GM23338 (cell line): ENCODE measurements at regions not wholly inside any gene's neighbourhood (a gene's known extent, or its start where the extent isn't known, plus 50 kb on each side); places are given as distances from the start of the nearest gene placed in this dataset.

Experiments used
- ATAC-seq: fragments of 200-7000 bp; cut with Tn5 transposase; 3 replicates; pipeline ENCODE4 v1.9.1; 2020
- DNase-seq: peaks from one replicate; pipeline ENCODE4 v3.0.0-alpha.2; 2015; ENCODE audit warnings: low spot score
- H2AFZ ChIP-seq: fragments of 200-600 bp; sonication (generic); 2 replicates; pipeline ENCODE4 v1.8.0; 2016; ENCODE audit warnings: antibody characterized with exemption, mild to moderate bottlenecking, moderate library complexity
- H3F3A ChIP-seq: fragments of 200-600 bp; sonication (generic); replicated peaks from 2 replicates; pipeline ENCODE4 v1.8.0; 2017; ENCODE audit warnings: antibody characterized with exemption, mixed run types, low read depth
- H3K27ac ChIP-seq: fragments of 200-600 bp; sonication (generic); 2 replicates; pipeline ENCODE4 v1.6.1; 2016; ENCODE audit warnings: low read depth
- H3K27me3 ChIP-seq: fragments of 200-600 bp; sonication (generic); 2 replicates; pipeline ENCODE4 v1.8.0; 2016; ENCODE audit warnings: mild to moderate bottlenecking, mixed run types, moderate library complexity; ENCODE audit not compliant: insufficient read depth
- H3K36me3 ChIP-seq: fragments of 200-600 bp; sonication (generic); 2 replicates; pipeline ENCODE4 v1.8.0; 2016; ENCODE audit warnings: mild to moderate bottlenecking; ENCODE audit not compliant: insufficient read depth
- H3K4me1 ChIP-seq: fragments of 200-600 bp; sonication (generic); 2 replicates; pipeline ENCODE4 v1.8.0; 2016; ENCODE audit warnings: mild to moderate bottlenecking, moderate library complexity; ENCODE audit not compliant: insufficient read depth
- H3K4me2 ChIP-seq: fragments of 200-600 bp; sonication (generic); 2 replicates; pipeline ENCODE4 v1.7.1; 2017; ENCODE audit warnings: mixed run types
- H3K4me3 ChIP-seq: fragments of 200-600 bp; sonication (generic); 2 replicates; pipeline ENCODE4 v1.6.1; 2016; ENCODE audit warnings: mixed run types
- H3K79me2 ChIP-seq: fragments of 200-600 bp; sonication (generic); replicated peaks from 2 replicates; pipeline ENCODE4 v1.8.0; 2017; ENCODE audit warnings: mild to moderate bottlenecking; ENCODE audit not compliant: insufficient read depth
- H3K9me2 ChIP-seq: fragments of 200-600 bp; sonication (generic); 2 replicates; pipeline ENCODE4 v1.8.0; 2017; ENCODE audit not compliant: insufficient read depth
- H4K20me1 ChIP-seq: fragments of 200-600 bp; sonication (generic); replicated peaks from 2 replicates; pipeline ENCODE4 v1.8.0; 2017; ENCODE audit warnings: mild to moderate bottlenecking; ENCODE audit not compliant: insufficient read depth
- H3K27ac Mint-ChIP-seq: 2 replicates; pipeline ENCODE4 v1.8.0; 2020; ENCODE audit warnings: inconsistent platforms, mild to moderate bottlenecking, moderate library complexity, mixed read lengths
- H3K27me3 Mint-ChIP-seq: 3 replicates; pipeline ENCODE4 v1.8.0; 2022; ENCODE audit warnings: low read depth, mild to moderate bottlenecking, moderate library complexity, mixed read lengths, inconsistent platforms; ENCODE audit not compliant: insufficient read depth, poor library complexity
- H3K36me3 Mint-ChIP-seq: 3 replicates; pipeline ENCODE4 v1.8.0; 2021; ENCODE audit warnings: low read depth, mild to moderate bottlenecking, inconsistent platforms, moderate library complexity, mixed read lengths
- H3K4me1 Mint-ChIP-seq: 3 replicates; pipeline ENCODE4 v1.8.0; 2020; ENCODE audit warnings: mild to moderate bottlenecking, inconsistent platforms, mixed read lengths
- H3K4me3 Mint-ChIP-seq: 3 replicates; pipeline ENCODE4 v1.8.0; 2021; ENCODE audit warnings: moderate library complexity, mild to moderate bottlenecking, inconsistent platforms, mixed read lengths
- H3K9me3 Mint-ChIP-seq: 3 replicates; pipeline ENCODE4 v1.8.0; 2020; ENCODE audit warnings: moderate library complexity, mild to moderate bottlenecking, inconsistent platforms, mixed read lengths
- CREB1 ChIP-seq: fragments of 250-450 bp; sonication (Bioruptor Pico); IDR thresholded peaks from 2 replicates; pipeline ENCODE4 v1.5.0; 2020; ENCODE audit warnings: low read depth, mild to moderate bottlenecking, moderate library complexity
- CTCF ChIP-seq, 2 experiments: fragments of 200-600 bp in 1 of 2; sonication (generic) in 1 of 2; conservative IDR thresholded peaks; 2 replicates each; pipeline versions ENCODE4 v1.5.1 to v1.6.1; 2016 to 2017; ENCODE audit warnings: antibody characterized with exemption in 2 of 2, low read depth in 2 of 2, mild to moderate bottlenecking in 2 of 2, moderate library complexity in 1 of 2
- ETS1 ChIP-seq: IDR thresholded peaks from 2 replicates; pipeline ENCODE4 v1.6.1; 2016; ENCODE audit warnings: antibody characterized with exemption
- EZH2 ChIP-seq: fragments of 200-600 bp; sonication (generic); IDR thresholded peaks from one replicate; pipeline ENCODE4 v1.8.0; 2017; ENCODE audit warnings: antibody characterized with exemption, mild to moderate bottlenecking, low read depth; ENCODE audit not compliant: unreplicated experiment
- EZH2phosphoT487 ChIP-seq: fragments of 200-600 bp; sonication (generic); IDR thresholded peaks from one replicate; pipeline ENCODE4 v1.8.1; 2018; ENCODE audit warnings: antibody characterized with exemption; ENCODE audit not compliant: unreplicated experiment
- JUNB ChIP-seq: IDR thresholded peaks from one replicate; pipeline ENCODE4 v1.6.1; 2016; ENCODE audit warnings: antibody characterized with exemption; ENCODE audit not compliant: unreplicated experiment
- NANOG ChIP-seq: IDR thresholded peaks from 2 replicates; pipeline ENCODE4 v1.6.1; 2016; ENCODE audit warnings: antibody characterized with exemption, borderline replicate concordance
- POLR2AphosphoS5 ChIP-seq: IDR thresholded peaks from 2 replicates; pipeline ENCODE4 v1.6.1; 2016; ENCODE audit warnings: antibody characterized with exemption, low read depth
- REST ChIP-seq: IDR thresholded peaks from one replicate; pipeline ENCODE4 v1.6.1; 2018; ENCODE audit warnings: antibody characterized with exemption; ENCODE audit not compliant: unreplicated experiment
- STAT1 ChIP-seq: IDR thresholded peaks from one replicate; pipeline ENCODE4 v1.6.1; 2016; ENCODE audit warnings: antibody characterized with exemption; ENCODE audit not compliant: unreplicated experiment
- ZNF114 ChIP-seq: fragments of 250-450 bp; sonication (Bioruptor Pico); IDR thresholded peaks from 2 replicates; pipeline ENCODE4 v1.5.0; 2020; ENCODE audit warnings: mild to moderate bottlenecking, moderate library complexity
- ZNF331 ChIP-seq: fragments of 250-450 bp; sonication (Bioruptor Pico); IDR thresholded peaks from 2 replicates; pipeline ENCODE4 v1.5.0; 2020; ENCODE audit warnings: low read depth, mild to moderate bottlenecking, moderate library complexity
- ZNF462 ChIP-seq: fragments of 250-450 bp; sonication (Bioruptor Pico); IDR thresholded peaks from 2 replicates; pipeline ENCODE4 v1.5.0; 2020; ENCODE audit warnings: mild to moderate bottlenecking, moderate library complexity

- no peak for TF ChIP-seq ZNF114 (CRISPR knock-in tag)
- no peak for TF ChIP-seq EZH2
- TF ChIP-seq ETS1 = no peak
- TF ChIP-seq EZH2phosphoT487 = no peak
- TF ChIP-seq REST = no peak
- no peak for TF ChIP-seq NANOG
- no peak for TF ChIP-seq ZNF462
- no peak for TF ChIP-seq STAT1
- no peak for TF ChIP-seq POLR2AphosphoS5
- TF ChIP-seq CREB1 (CRISPR knock-in tag) = no peak
- TF ChIP-seq JUNB = no peak
- no peak for TF ChIP-seq ZNF331
- no peak for TF ChIP-seq CTCF (conservative IDR thresholded peaks at IDR 0.05; ENCODE audit: low read depth in 2 of 2)
- H4K20me1 ChIP-seq = no peaks in the 10 kb centered on the region
- H2AFZ ChIP-seq = no peak overlapping the region
- no peaks in the 10 kb centered on the region for H3K79me2 ChIP-seq
- H3K4me2 ChIP-seq = no peak overlapping the region
- no peak overlapping the region for H3K27ac ChIP-seq
- no peaks in the 10 kb centered on the region for H3K27me3 ChIP-seq
- no peaks in the 10 kb centered on the region for H3F3A ChIP-seq
- peaks cover 4% of the 10 kb centered on the region; the same call in 2 of the 3 replicates for H3K4me1 Mint-ChIP-seq
- no peaks in the 10 kb centered on the region for H3K4me1 ChIP-seq
- ATAC-seq = no peak
- no peaks in the 10 kb centered on the region for H3K36me3 ChIP-seq
- H3K9me3 Mint-ChIP-seq = no peaks in the 10 kb centered on the region
- no peak for DNase-seq
- H3K4me3 Mint-ChIP-seq = no peak overlapping the region
- H3K36me3 Mint-ChIP-seq = no peaks in the 10 kb centered on the region
- no peak overlapping the region for H3K27ac Mint-ChIP-seq
- H3K4me3 ChIP-seq = no peak overlapping the region
- H3K9me2 ChIP-seq = no peaks in the 10 kb centered on the region
- no peaks in the 10 kb centered on the region for H3K27me3 Mint-ChIP-seq
These were observed 101.9 kb upstream of the ADAMTS20 start for GRCh38 chr12:43653917-43654316.
